ENCODE measurements at regions not wholly inside any gene's neighbourhood (a gene's known extent, or its start where the extent isn't known, plus 50 kb on each side); places are given as distances from the start of the nearest gene placed in this dataset.
"Not testable (repeated sequence)": the region's sequence is repeated elsewhere in the genome, so short reads cannot be mapped to it uniquely, and the experiment has no call there.

- no peak for DNase-seq (ENCODE audit: low spot score)
Measured at GRCh38 chr6:10343320-10343719, 71.6 kb downstream of the TFAP2A start.

- no peak for DNase-seq (ENCODE audit: low spot score)
Measured at GRCh38 chr6:10341605-10342004, 73.3 kb downstream of the TFAP2A start.

GRCh38 chr6:10338151-10338550, 76.7 kb downstream of the TFAP2A start:
- DNase-seq (ENCODE audit: low spot score): no peak

GRCh38 chr6:10337376-10337775, 77.5 kb downstream of the TFAP2A start:
- not testable (repeated sequence) for DNase-seq (ENCODE audit: low spot score)

GRCh38 chr6:10332111-10332510, 82.8 kb downstream of the TFAP2A start:
- no peak for DNase-seq (ENCODE audit: low spot score)

- DNase-seq (ENCODE audit: low spot score): no peak
Measured at GRCh38 chr6:10331334-10331968, 83.4 kb downstream of the TFAP2A start.

- no peak for DNase-seq (ENCODE audit: low spot score)
Measured at GRCh38 chr6:10330515-10330914, 84.4 kb downstream of the TFAP2A start.

- DNase-seq (ENCODE audit: low spot score): no peak
Measured at GRCh38 chr6:10323018-10323417, 91.9 kb downstream of the TFAP2A start.

- no peak for DNase-seq (ENCODE audit: low spot score)
Measured at GRCh38 chr6:10320291-10320690, 94.6 kb downstream of the TFAP2A start.

- no peak for DNase-seq (ENCODE audit: low spot score)
Measured at GRCh38 chr6:10316373-10316721, 98.5 kb downstream of the TFAP2A start.

GRCh38 chr6:10315658-10316372, 99.1 kb downstream of the TFAP2A start:
- no peak for DNase-seq (ENCODE audit: low spot score)

- no peak for DNase-seq (ENCODE audit: low spot score)
Measured at GRCh38 chr6:10315034-10315433, 99.8 kb downstream of the TFAP2A start.

- DNase-seq (ENCODE audit: low spot score): no peak
Measured at GRCh38 chr6:10314163-10314955, 100.5 kb downstream of the TFAP2A start.

- DNase-seq (ENCODE audit: low spot score): no peak
Measured at GRCh38 chr6:10313799-10314162, 101.1 kb downstream of the TFAP2A start.

GRCh38 chr6:10312445-10312844, 102.4 kb downstream of the TFAP2A start:
- DNase-seq (ENCODE audit: low spot score): no peak

- not testable (repeated sequence) for DNase-seq (ENCODE audit: low spot score)
Measured at GRCh38 chr6:10311546-10312405, 103.1 kb downstream of the TFAP2A start.

GRCh38 chr6:10310826-10311225, 104.0 kb downstream of the TFAP2A start:
- DNase-seq (ENCODE audit: low spot score): no peak

- no peak for DNase-seq (ENCODE audit: low spot score)
Measured at GRCh38 chr6:10310330-10310653, 104.6 kb downstream of the TFAP2A start.

- DNase-seq (ENCODE audit: low spot score): no peak
Measured at GRCh38 chr6:10309457-10310329, 105.2 kb downstream of the TFAP2A start.

GRCh38 chr6:10307476-10307875, 107.4 kb downstream of the TFAP2A start:
- no peak for DNase-seq (ENCODE audit: low spot score)

GRCh38 chr6:10307028-10307427, 107.8 kb downstream of the TFAP2A start:
- no peak for DNase-seq (ENCODE audit: low spot score)

Data from germinal center (tissue), 1 donor.